ENCODE measurements at regions not wholly inside any gene's neighbourhood (a gene's known extent, or its start where the extent isn't known, plus 50 kb on each side); places are given as distances from the start of the nearest gene placed in this dataset.
"Not testable (repeated sequence)": the region's sequence is repeated elsewhere in the genome, so short reads cannot be mapped to it uniquely, and the experiment has no call there.

GRCh38 chr11:71723991-71724390 lies 109.0 kb upstream of the DEFB108B start:
- DNase-seq, result not testable (repeated sequence)

GRCh38 chr11:71730748-71731147 lies 102.3 kb upstream of the DEFB108B start:
- DNase-seq, result not testable (repeated sequence)

DNA sequence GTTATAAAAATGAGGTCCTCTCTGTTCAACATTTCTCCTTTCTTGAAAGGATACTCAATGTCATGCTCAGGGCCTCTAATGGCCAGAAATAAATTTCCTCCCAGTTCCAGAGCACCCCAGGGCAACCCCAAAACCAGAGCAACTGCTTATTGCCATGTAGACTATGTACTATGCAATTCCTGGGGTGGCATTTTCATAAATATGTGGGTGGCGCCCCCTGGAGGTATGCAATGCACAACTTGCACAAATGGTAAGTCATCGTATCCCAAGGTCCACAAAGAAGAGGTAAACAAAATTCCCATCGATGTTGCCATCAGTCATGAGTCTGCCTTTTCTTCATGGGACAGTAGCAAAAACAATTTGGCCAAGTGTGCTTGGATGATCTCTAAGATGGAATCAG lies 98.6 kb upstream of the DEFB108B start:
- peak; percentile 59 for DNase-seq

DNA sequence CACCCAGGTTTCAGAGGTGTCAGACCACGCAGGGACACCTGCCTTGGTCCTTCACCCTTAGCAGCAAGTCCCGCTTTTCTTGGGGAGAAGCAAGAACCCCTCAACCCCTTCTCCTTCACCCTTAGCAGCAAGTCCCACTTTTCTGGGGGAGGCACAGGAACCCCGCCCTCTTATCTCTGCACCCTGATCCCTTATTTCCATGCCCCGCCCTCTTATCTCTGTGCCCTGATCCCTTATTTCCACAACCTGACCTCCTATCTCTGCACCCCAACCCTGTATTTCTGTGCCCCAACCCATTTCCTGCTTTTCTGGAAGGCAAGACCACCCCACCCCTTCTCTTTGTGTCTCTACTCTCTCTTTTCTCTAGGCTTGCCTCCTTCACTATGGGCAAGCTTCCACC lies 94.7 kb upstream of the DEFB108B start:
- DNase-seq, result peak; percentile 68

GRCh38 chr11:71743385-71743784 lies 89.6 kb upstream of the DEFB108B start:
- peak; percentile 90 for DNase-seq

GRCh38 chr11:71745656-71746055 lies 87.3 kb upstream of the DEFB108B start:
- not testable (repeated sequence) for DNase-seq

DNA sequence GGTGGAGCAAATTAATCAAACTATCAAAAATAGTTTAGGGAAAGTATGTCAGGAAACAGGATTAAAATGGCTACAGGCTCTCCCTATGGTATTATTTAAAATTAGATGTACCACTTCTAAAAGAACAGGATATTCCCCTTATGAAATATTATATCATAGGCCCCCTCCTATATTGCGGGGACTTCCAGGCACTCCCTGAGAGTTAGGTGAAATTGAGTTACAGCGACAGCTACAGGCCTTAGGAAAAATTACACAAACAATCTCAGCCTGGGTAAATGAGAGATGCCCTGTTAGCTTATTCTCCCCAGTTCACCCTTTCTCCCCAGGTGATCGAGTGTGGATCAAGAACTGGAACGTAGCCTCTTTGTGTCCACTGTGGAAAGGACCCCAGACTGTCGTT lies 86.7 kb upstream of the DEFB108B start:
- DNase-seq, result not testable (repeated sequence)

GRCh38 chr11:71748965-71749620 lies 83.9 kb upstream of the DEFB108B start:
- DNase-seq, result peak; percentile 15

- DNase-seq, result not testable (repeated sequence)
These were observed 82.1 kb upstream of the DEFB108B start for GRCh38 chr11:71750908-71751307.

DNA sequence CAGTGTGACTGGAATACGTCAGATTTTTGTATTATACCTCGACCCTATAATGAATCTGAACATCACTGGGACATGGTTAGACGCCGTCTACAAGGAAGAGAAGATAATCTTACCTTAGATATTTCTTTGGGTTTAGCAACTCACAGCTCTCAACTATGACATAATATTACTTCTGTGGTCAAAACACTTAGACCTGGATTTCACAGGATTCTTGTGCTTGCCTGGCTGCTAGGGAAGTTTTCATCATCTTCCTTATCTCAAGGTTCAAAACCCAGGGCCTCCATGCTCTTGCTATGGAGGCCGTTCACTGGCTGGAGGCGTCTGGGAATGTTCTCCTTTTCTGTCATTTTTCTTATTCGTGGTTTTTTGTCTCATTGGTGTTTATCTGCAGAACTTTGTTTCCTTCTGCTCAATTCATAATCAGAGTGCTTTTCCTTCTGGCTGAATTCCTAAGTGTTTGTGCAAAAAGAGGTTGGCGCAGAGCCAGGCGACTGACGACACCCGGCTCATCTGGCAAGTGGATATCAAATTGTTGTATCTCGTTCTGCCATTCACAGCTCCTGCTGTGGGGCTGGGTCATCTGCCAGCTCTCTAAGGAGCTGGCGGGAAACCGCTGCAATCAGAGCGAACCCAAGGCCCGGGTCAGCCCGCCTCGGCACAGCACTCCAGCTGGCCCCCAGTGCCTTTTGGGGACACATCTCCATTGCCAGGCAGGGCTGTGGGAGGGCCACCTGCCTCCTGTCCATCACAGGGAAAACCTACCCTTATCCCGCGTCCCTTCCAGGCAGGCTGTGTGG lies 68.1 kb upstream of the DEFB108B start:
- DNase-seq, result peak; percentile 50

GRCh38 chr11:71767016-71767415 lies 66.0 kb upstream of the DEFB108B start:
- not testable (repeated sequence) for DNase-seq

DNA sequence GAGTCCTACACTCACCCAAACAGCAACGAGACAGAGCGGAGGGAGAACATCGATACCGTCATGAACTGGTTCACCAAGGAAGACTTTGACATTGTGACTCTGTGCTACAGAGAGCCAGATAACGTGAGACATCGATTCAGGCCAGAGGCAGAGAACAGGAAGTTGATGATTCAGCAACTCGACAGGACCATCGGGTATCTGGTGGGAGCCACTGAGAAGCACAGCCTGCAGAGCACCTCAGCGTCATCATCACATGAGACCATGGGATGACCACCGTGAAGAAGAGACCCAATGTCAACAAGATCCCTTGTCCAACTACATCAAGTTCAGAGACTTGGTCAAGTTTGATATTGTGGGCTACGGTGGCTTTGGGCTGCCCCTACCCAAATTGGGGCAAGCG lies 60.8 kb upstream of the DEFB108B start:
- DNase-seq, result peak; percentile 68

- DNase-seq, result no peak
These were observed 58.3 kb upstream of the DEFB108B start for GRCh38 chr11:71774603-71775222.

DNA sequence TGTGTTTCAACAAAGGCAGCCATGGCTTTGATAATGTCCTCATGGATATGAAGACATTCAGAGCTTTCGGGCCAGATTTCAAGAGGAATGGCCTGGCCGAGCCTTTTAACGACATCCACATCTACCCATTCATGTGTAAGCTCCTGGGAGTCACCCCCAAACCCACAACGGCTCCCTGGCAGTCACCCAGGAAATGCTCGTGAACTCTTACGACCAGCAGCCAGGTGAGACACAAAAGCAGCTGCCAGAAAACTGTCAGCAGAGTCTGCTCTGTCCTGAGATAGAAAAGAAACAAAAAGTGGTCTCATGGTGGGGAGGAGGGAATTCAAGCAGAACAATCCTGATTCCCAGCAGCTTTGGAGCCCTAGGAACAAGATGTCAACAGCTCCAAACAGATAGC lies 52.9 kb upstream of the DEFB108B start:
- not testable (repeated sequence) for DNase-seq

- not testable (repeated sequence) for DNase-seq
These were observed 52.2 kb upstream of the DEFB108B start for GRCh38 chr11:71780771-71781170.

DNA sequence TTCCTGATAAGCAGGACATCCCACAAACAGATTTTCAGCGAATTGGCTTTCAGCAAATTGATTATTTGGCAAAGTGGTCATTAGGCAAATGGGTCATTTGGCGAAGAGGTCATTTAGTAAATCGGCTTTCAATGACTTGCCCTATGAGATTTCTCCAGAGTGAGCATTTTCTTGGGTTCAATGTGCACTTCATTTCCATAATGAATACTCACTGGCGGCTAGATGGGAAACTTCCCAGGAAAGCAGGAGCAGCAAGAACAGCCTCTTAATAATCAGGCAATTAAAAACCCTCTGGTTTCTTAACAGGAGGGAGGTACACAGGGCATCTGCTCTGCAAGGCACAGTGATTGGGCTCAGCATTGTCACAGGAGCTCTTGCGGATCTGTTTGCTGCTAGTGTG lies 51.5 kb upstream of the DEFB108B start:
- not testable (repeated sequence) for DNase-seq

DNA sequence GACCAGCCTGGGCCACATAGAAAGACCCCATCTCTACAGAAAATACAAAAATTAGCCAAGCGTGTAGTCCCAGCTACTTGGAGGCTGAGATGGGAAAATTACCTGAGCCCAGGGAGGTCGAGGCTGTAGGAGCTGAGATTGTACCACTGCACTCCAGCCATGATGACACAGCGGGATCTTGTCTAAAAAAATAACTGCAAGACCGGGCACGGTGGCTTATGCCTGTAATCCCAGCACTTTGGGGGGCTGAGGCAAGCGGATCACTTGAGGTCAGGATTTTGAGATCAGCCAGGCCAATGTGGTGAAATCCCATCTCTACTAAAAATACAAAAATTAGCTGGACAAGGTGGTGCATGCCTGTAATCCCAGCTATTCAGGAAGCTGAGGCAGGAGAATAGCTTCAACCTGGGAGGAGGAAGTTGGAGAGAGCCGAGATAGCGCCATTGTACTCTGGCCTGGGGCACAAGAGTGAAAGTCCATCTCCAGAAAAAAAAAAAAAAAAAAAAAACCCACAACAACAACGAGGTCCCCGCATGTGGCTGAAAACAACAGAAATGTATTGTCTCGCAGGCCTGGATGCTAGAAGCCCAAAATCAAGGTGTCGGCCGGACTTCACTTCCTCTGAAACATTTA lies 50.7 kb upstream of the DEFB108B start:
- not testable (repeated sequence) for DNase-seq

- DNase-seq, result not testable (repeated sequence)
These were observed 49.8 kb upstream of the DEFB108B start for GRCh38 chr11:71783191-71783590.
